Endodermal cell (in vitro differentiated cells): ENCODE measurements at regions not wholly inside any gene's neighbourhood (a gene's known extent, or its start where the extent isn't known, plus 50 kb on each side); places are given as distances from the start of the nearest gene placed in this dataset.

Experiments
- DNase-seq: peaks from one replicate; pipeline ENCODE4 v3.0.0-alpha.2; 2017
- H3K27ac ChIP-seq: 2 replicates; pipeline ENCODE4 v1.5.1; 2013; ENCODE audit warnings: mild to moderate bottlenecking, low read depth, low read length, moderate library complexity
- H3K27me3 ChIP-seq: 2 replicates; pipeline ENCODE4 v1.6.1; 2013; ENCODE audit warnings: mild to moderate bottlenecking, low read length, moderate library complexity; ENCODE audit not compliant: insufficient read depth, control insufficient read depth, poor library complexity, severe bottlenecking
- H3K36me3 ChIP-seq: 2 replicates; pipeline ENCODE4 v1.7.0; 2013; ENCODE audit warnings: mild to moderate bottlenecking, low read length, moderate library complexity; ENCODE audit not compliant: control insufficient read depth, insufficient read depth
- H3K4me1 ChIP-seq: one replicate; pipeline ENCODE4 v1.7.0; 2013; ENCODE audit warnings: low read length; ENCODE audit not compliant: control insufficient read depth, insufficient read depth
- H3K4me3 ChIP-seq: 2 replicates; pipeline ENCODE4 v1.5.1; 2013; ENCODE audit warnings: mild to moderate bottlenecking, low read length, moderate library complexity
- H3K9ac ChIP-seq: 2 replicates; pipeline ENCODE4 v1.6.1; 2013; ENCODE audit warnings: mild to moderate bottlenecking, low read length, moderate library complexity; ENCODE audit not compliant: poor library complexity, severe bottlenecking; ENCODE audit errors: extremely low read depth
- H3K9me3 ChIP-seq: 2 replicates; pipeline ENCODE4 v1.6.1; 2013; ENCODE audit warnings: mild to moderate bottlenecking, low read length, moderate library complexity; ENCODE audit not compliant: control insufficient read depth
- H3K27ac Mint-ChIP-seq: 2 replicates; pipeline ENCODE4 v1.8.0; 2020; ENCODE audit warnings: mixed read lengths
- H3K27me3 Mint-ChIP-seq: 2 replicates; pipeline ENCODE4 v1.8.0; 2021; ENCODE audit warnings: mild to moderate bottlenecking, mixed read lengths; ENCODE audit not compliant: insufficient read depth
- H3K36me3 Mint-ChIP-seq: 2 replicates; pipeline ENCODE4 v1.8.0; 2020; ENCODE audit warnings: low read depth, mixed read lengths
- H3K4me1 Mint-ChIP-seq: 2 replicates; pipeline ENCODE4 v1.8.0; 2020; ENCODE audit warnings: mixed read lengths
- H3K4me3 Mint-ChIP-seq: 2 replicates; pipeline ENCODE4 v1.8.0; 2020; ENCODE audit warnings: mild to moderate bottlenecking, moderate library complexity, mixed read lengths
- H3K9me3 Mint-ChIP-seq: 2 replicates; pipeline ENCODE4 v1.8.0; 2020; ENCODE audit warnings: mild to moderate bottlenecking, mixed read lengths
- WGBS, 2 experiments: methylation state at CpG; one replicate each; pipeline versions ENCODE4 v1.1.5 to v1.1.7; 2013; ENCODE audit warnings: missing lambda C conversion rate in 2 of 2, mixed read lengths in 1 of 2; ENCODE audit not compliant: insufficient coverage in 1 of 2, insufficient read length in 1 of 2; 5-methylcytosine and 5-hydroxymethylcytosine counted together
- TF ChIP-seq, protein P1 (sequence below): fragments of 200-600 bp; sonication (generic); conservative IDR thresholded peaks from 2 replicates; pipeline ENCODE4 v1.5.0; 2021; ENCODE audit warnings: antibody characterized with exemption, mild to moderate bottlenecking

DNA sequence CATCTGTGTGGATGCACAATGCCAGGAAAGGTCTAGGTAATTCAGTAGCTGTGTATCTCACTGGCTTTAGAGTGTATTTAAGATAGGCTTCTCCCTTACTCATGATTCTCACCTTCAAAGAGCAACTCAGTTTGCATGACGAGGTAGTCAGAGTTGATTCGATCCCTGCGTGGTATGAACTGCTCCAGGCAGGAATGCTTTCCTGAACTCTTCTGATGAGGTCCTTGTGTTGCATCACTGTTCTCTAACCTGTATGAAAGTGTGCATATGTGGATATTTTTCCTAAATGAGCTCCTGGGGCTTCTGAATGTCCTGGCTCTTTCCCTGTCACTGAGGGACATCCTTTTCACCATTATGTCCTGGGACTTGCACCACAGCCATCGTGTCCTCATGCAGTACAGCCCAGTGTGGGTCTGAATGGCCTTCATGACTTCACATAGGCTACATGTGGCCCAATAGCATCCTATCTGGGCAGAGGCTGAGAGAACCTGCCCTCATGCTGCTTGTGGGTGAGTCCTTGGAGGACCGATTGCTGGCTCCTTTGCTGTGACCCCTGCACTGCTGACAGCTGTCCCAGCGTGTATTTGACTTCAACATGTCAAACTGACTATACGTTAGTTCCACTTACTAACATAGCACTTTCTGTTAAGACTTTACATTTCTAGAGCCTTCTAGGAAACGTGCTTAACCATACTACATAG is 65.3 kb upstream of the WDR1 start:
- H3K4me3 ChIP-seq = no peak overlapping the region
- H3K9me3 ChIP-seq = no peaks in the 10 kb centered on the region
- Mint-ChIP-seq H3K27ac (no peak overlapping the region), H3K4me3 (no peak overlapping the region), H3K4me1 (peaks cover 23% of the 10 kb centered on the region), H3K27me3 (peaks cover 21% of the 10 kb centered on the region), H3K36me3 (no peaks in the 10 kb centered on the region), H3K9me3 (peaks cover 2% of the 10 kb centered on the region)
- H3K4me1 ChIP-seq = peaks cover 7% of the 10 kb centered on the region
- WGBS, 2 experiments = 79 to 91% methylated on average over 3 to 8 of the region's 8 CpGs
- no peak overlapping the region for H3K9ac ChIP-seq
- no peaks in the 10 kb centered on the region for H3K36me3 ChIP-seq
- H3K27ac ChIP-seq = no peak overlapping the region
- TF ChIP-seq, protein P1, sequence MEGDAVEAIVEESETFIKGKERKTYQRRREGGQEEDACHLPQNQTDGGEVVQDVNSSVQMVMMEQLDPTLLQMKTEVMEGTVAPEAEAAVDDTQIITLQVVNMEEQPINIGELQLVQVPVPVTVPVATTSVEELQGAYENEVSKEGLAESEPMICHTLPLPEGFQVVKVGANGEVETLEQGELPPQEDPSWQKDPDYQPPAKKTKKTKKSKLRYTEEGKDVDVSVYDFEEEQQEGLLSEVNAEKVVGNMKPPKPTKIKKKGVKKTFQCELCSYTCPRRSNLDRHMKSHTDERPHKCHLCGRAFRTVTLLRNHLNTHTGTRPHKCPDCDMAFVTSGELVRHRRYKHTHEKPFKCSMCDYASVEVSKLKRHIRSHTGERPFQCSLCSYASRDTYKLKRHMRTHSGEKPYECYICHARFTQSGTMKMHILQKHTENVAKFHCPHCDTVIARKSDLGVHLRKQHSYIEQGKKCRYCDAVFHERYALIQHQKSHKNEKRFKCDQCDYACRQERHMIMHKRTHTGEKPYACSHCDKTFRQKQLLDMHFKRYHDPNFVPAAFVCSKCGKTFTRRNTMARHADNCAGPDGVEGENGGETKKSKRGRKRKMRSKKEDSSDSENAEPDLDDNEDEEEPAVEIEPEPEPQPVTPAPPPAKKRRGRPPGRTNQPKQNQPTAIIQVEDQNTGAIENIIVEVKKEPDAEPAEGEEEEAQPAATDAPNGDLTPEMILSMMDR = no peak
- no peaks in the 10 kb centered on the region for H3K27me3 ChIP-seq
- DNase-seq = no peak

DNA sequence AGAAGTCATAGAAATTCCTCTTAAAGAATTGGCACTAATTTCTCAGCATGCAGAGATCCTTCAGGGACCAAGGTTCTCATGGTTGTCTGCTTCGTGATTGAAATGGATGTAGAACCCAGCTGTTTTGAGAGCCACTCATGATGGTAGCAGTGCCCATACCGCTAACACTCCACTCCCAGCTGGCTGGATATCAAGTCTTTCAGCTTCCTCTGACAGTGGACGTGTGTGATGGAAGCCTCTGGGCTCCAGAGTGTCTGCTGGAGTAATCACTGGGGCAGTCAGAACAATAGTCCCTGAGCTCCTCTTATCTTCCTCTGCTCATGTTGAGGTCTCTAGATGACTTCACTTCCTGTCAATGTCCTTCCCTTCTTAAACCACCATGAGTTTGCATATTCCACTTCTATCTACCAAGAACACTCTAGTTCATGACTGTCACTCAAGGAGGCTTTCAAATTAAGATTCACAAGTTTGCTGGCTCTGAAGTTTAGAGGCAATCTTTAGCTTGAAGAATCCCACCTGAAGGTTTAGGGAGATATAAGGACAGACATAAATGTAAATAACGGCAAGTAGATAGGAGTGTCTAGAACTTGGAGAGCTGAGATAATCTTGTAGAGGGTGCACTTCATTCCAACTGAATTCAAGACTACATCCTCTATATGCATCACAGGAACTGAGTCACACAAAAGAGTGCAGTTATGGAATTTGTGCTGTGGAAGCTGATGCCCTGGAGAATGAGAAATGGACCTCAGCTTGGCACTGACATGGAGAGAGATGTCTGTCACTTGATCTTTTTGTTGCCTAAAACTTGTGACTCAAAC is 64.5 kb upstream of the WDR1 start:
- peaks cover 23% of the 10 kb centered on the region for H3K4me1 Mint-ChIP-seq
- H3K9me3 ChIP-seq = no peaks in the 10 kb centered on the region
- no peak overlapping the region for H3K27ac ChIP-seq
- no peaks in the 10 kb centered on the region for H3K36me3 ChIP-seq
- H3K27ac Mint-ChIP-seq = no peak overlapping the region
- H3K27me3 ChIP-seq = no peaks in the 10 kb centered on the region
- DNase-seq = no peak
- WGBS, 2 experiments = 88 to 89% methylated on average over 3 to 4 of the region's 4 CpGs
- H3K4me3 Mint-ChIP-seq = no peak overlapping the region
- H3K9me3 Mint-ChIP-seq = peaks cover 2% of the 10 kb centered on the region
- H3K27me3 Mint-ChIP-seq = peaks cover 19% of the 10 kb centered on the region
- peaks cover 7% of the 10 kb centered on the region for H3K4me1 ChIP-seq
- TF ChIP-seq, protein P1 = no peak
- no peak overlapping the region for H3K4me3 ChIP-seq
- H3K9ac ChIP-seq = no peak overlapping the region
- no peaks in the 10 kb centered on the region for H3K36me3 Mint-ChIP-seq

DNA sequence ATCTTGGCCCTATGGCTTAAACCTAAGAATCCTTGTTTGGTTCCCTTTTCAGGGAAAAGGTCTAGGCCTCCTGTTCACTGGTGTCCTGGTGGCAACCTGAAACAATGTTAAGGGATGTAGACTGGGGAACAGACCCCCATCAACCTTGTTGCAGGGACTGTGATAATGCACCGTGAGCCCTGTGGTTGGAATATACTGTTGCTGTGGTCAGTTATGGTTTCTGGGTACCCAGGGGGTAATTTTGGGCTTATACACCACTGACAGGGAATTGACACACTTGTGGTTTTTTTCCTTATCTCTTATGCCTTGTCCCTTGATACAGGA is 64.0 kb upstream of the WDR1 start:
- no peaks in the 10 kb centered on the region for H3K36me3 Mint-ChIP-seq
- Histone ChIP-seq H3K9ac (no peak overlapping the region), H3K4me3 (no peak overlapping the region), H3K27ac (no peak overlapping the region), H3K9me3 (no peaks in the 10 kb centered on the region), H3K27me3 (no peaks in the 10 kb centered on the region), H3K4me1 (peaks cover 7% of the 10 kb centered on the region), H3K36me3 (no peaks in the 10 kb centered on the region)
- H3K27me3 Mint-ChIP-seq = peaks cover 22% of the 10 kb centered on the region
- DNase-seq = no peak
- H3K9me3 Mint-ChIP-seq = peaks cover 2% of the 10 kb centered on the region
- H3K4me3 Mint-ChIP-seq = no peak overlapping the region
- peaks cover 23% of the 10 kb centered on the region for H3K4me1 Mint-ChIP-seq
- H3K27ac Mint-ChIP-seq = no peak overlapping the region
- 100% methylated on average over 1 of the region's 1 CpG; no CpG with 5 or more reads in 1 of the 2 experiments for WGBS, 2 experiments
- TF ChIP-seq, protein P1 = no peak
